SK-N-SH (cell line): ENCODE measurements at regions not wholly inside any gene's neighbourhood (a gene's known extent, or its start where the extent isn't known, plus 50 kb on each side); places are given as distances from the start of the nearest gene placed in this dataset.

Source experiments
- CTCF ChIA-PET: fragments of 300-600, 350-600 bp; formaldehyde crosslinking; extraction: SDS; loops from one replicate; lab custom pipeline; 2021; lab: Yijun Ruan, JAX
- POLR2A ChIA-PET: fragments of 350-600 bp; sonication (Branson Sonifier 250); formaldehyde crosslinking; extraction: SDS; loops from one replicate; lab custom pipeline; 2020; ENCODE audit warnings: antibody characterized with exemption, inconsistent platforms; lab: Yijun Ruan, JAX
- DNase-seq: peaks from one replicate; pipeline ENCODE4 v3.0.0; 2012
- H2AFZ ChIP-seq: fragments of 200-600 bp; sonication (generic); 2 replicates; pipeline ENCODE4 v1.8.1; 2016; ENCODE audit warnings: antibody characterized with exemption, mild to moderate bottlenecking, low read depth
- H3F3A ChIP-seq: fragments of 200-600 bp; sonication (generic); replicated peaks from 2 replicates; pipeline ENCODE3; 2016; ENCODE audit warnings: antibody characterized with exemption, mild to moderate bottlenecking; ENCODE audit not compliant: insufficient read depth
- H3K27ac ChIP-seq, 2 experiments: fragments of 200-500 bp in 1 of 2; fragments of 200-600 bp in 1 of 2; sonication (Bioruptor generic) in 1 of 2; sonication (generic), shearing (Covaris generic) in 1 of 2; 2 replicates each; pipeline versions ENCODE4 v1.5.1 to v1.6.1; 2014 to 2016; ENCODE audit warnings: low read depth in 2 of 2, inconsistent platforms in 1 of 2, low read length in 1 of 2, mild to moderate bottlenecking in 1 of 2, mixed read lengths in 1 of 2
- H3K27me3 ChIP-seq: fragments of 200-600 bp; sonication (generic), shearing (Covaris generic); 2 replicates; pipeline ENCODE4 v1.6.1; 2016; ENCODE audit warnings: mixed run types; ENCODE audit not compliant: insufficient read depth
- H3K36me3 ChIP-seq, 2 experiments: fragments of 200-500 bp in 1 of 2; fragments of 200-600 bp in 1 of 2; sonication (Bioruptor generic) in 1 of 2; sonication (generic) in 1 of 2; replicated peaks in 1 of 2; 2 replicates each; pipeline versions ENCODE3 to v1.5.1; 2014 to 2016; ENCODE audit warnings: low read length in 1 of 2, mild to moderate bottlenecking in 1 of 2; ENCODE audit not compliant: insufficient read depth in 2 of 2, control insufficient read depth in 1 of 2
- H3K4me1 ChIP-seq, 2 experiments: fragments of 200-500 bp in 1 of 2; fragments of 200-600 bp in 1 of 2; sonication (Bioruptor generic) in 1 of 2; sonication (generic), shearing (Covaris generic) in 1 of 2; 2 replicates each; pipeline versions ENCODE4 v1.5.1 to v1.6.1; 2014 to 2016; ENCODE audit warnings: low read depth in 1 of 2, low read length in 1 of 2, mixed run types in 1 of 2; ENCODE audit not compliant: insufficient read depth in 2 of 2, control insufficient read depth in 1 of 2
- H3K4me2 ChIP-seq: fragments of 200-600 bp; sonication (generic), shearing (Covaris generic); 2 replicates; pipeline ENCODE4 v1.6.1; 2017; ENCODE audit warnings: mixed run types
- H3K4me3 ChIP-seq, 2 experiments: fragments of 200-500 bp in 1 of 2; fragments of 200-600 bp in 1 of 2; sonication (Bioruptor generic) in 1 of 2; sonication (generic), shearing (Covaris generic) in 1 of 2; 2 replicates each; pipeline versions ENCODE4 v1.5.1 to v1.8.1; 2014 to 2016; ENCODE audit warnings: low read depth in 2 of 2, inconsistent platforms in 1 of 2, low read length in 1 of 2, mild to moderate bottlenecking in 1 of 2, mixed read lengths in 1 of 2, moderate library complexity in 1 of 2
- H3K79me2 ChIP-seq: fragments of 200-600 bp; sonication (generic); 2 replicates; pipeline ENCODE4 v1.8.1; 2017; ENCODE audit warnings: mild to moderate bottlenecking; ENCODE audit not compliant: insufficient read depth
- H3K9ac ChIP-seq: fragments of 200-600 bp; sonication (generic); 2 replicates; pipeline ENCODE4 v1.6.1; 2017; ENCODE audit warnings: mixed run types
- H3K9me2 ChIP-seq: fragments of 200-600 bp; sonication (generic); 2 replicates; pipeline ENCODE4 v1.6.1; 2017; ENCODE audit warnings: mixed run types
- H3K9me3 ChIP-seq: fragments of 200-600 bp; sonication (generic); 2 replicates; pipeline ENCODE4 v1.6.1; 2017; ENCODE audit warnings: mixed run types, mild to moderate bottlenecking, moderate library complexity
- H4K20me1 ChIP-seq: fragments of 200-600 bp; sonication (generic); 2 replicates; pipeline ENCODE4 v1.6.1; 2017; ENCODE audit warnings: mild to moderate bottlenecking, mixed run types; ENCODE audit not compliant: insufficient read depth
- EP300 ChIP-seq, 2 experiments: IDR thresholded peaks; 2 replicates each; pipeline versions ENCODE4 v1.4.0 to v1.6.1; 2012; ENCODE audit warnings: borderline replicate concordance in 1 of 2, low read depth in 1 of 2, low read length in 1 of 2
- FOSL2 ChIP-seq: IDR thresholded peaks from 2 replicates; pipeline ENCODE4 v1.4.0; 2012; ENCODE audit warnings: low read depth, mild to moderate bottlenecking, moderate library complexity, borderline replicate concordance
- NFIC ChIP-seq: IDR thresholded peaks from 2 replicates; pipeline ENCODE4 v1.4.0; 2012; ENCODE audit warnings: borderline replicate concordance
- NRF1 ChIP-seq: IDR thresholded peaks from 2 replicates; pipeline ENCODE4 v1.6.1; 2012; ENCODE audit warnings: low read depth, mild to moderate bottlenecking, low read length
- RCOR1 ChIP-seq: fragments of 150-350 bp; IDR thresholded peaks from 2 replicates; pipeline ENCODE4 v1.6.1; 2017; ENCODE audit warnings: antibody characterized with exemption, low read length
- RFX5 ChIP-seq: IDR thresholded peaks from 2 replicates; pipeline ENCODE4 v1.6.1; 2012; ENCODE audit warnings: mild to moderate bottlenecking, improper control_type of control experiment, low read length
- RXRA ChIP-seq: IDR thresholded peaks from 2 replicates; pipeline ENCODE4 v1.4.0; 2012; ENCODE audit warnings: low read depth, mild to moderate bottlenecking, borderline replicate concordance
- SIN3A ChIP-seq: IDR thresholded peaks from 2 replicates; pipeline ENCODE4 v1.6.1; 2012; ENCODE audit warnings: low read depth, mild to moderate bottlenecking, low read length, moderate library complexity, borderline replicate concordance
- TCF12 ChIP-seq: IDR thresholded peaks from 2 replicates; pipeline ENCODE4 v1.4.0; 2012
- YY1 ChIP-seq: IDR thresholded peaks from 2 replicates; pipeline ENCODE4 v1.4.0; 2012; ENCODE audit warnings: low read depth, mild to moderate bottlenecking
- WGBS: methylation state at CpG from one replicate; pipeline ENCODE4 v1.1.6; 2017; ENCODE audit warnings: low lambda C conversion rate; 5-methylcytosine and 5-hydroxymethylcytosine counted together
- TF ChIP-seq, protein P1 (sequence below): IDR thresholded peaks from 2 replicates; pipeline ENCODE4 v1.6.1; 2012; ENCODE audit warnings: mild to moderate bottlenecking, low read depth, low read length, moderate library complexity
- TF ChIP-seq, protein P2 (sequence below): IDR thresholded peaks from 2 replicates; pipeline ENCODE4 v1.4.0; 2012; ENCODE audit warnings: low read depth, borderline replicate concordance
- TF ChIP-seq, protein P3 (sequence below): fragments of 200-600 bp; sonication (generic); IDR thresholded peaks from 2 replicates; pipeline ENCODE4 v1.6.1; 2017; ENCODE audit warnings: antibody characterized with exemption, mild to moderate bottlenecking, moderate library complexity

DNA sequence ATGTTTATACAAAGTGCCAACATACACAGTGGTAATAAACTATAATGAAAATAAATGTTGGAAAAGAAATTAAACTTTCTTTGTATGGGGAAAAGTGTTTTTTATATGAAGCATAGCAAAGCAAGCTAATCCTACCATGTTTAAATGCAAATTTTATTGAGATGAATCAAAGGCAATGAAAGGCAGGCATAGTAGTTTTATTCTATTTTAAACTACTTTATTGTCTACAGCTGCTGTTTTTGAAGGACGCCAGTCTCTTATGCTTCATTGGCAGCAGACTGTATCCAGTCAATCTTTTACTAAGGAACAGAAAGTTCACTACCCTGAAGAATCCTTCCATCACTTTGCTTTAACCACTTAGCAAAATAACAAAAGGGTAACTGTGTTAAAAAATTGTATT lies 761.0 kb downstream of the ROBO2 start:
- Histone ChIP-seq H3K36me3 (no peaks in the 10 kb centered on the region), H3K9me3 (no peaks in the 10 kb centered on the region), H3K27ac (no peak overlapping the region), H4K20me1 (no peaks in the 10 kb centered on the region), H3K9ac (no peak overlapping the region), H3K9me2 (no peaks in the 10 kb centered on the region), H3K4me2 (no peak overlapping the region), H3K4me1 (no peaks in the 10 kb centered on the region), H3K79me2 (no peaks in the 10 kb centered on the region), H3K4me3 (no peak overlapping the region), H2AFZ (no peak overlapping the region), H3K27me3 (no peaks in the 10 kb centered on the region), H3F3A (no peaks in the 10 kb centered on the region)
- no peak for TF ChIP-seq NFIC
- ChIA-PET POLR2A (no interaction called here), CTCF (interaction anchor here (0.8 to 0.9 kb wide), 2 partner anchors 9 to 845 kb away, joined by 3 read pairs; no protein-coding TSS in a partner anchor)
- WGBS: 43% methylated on average over 1 of the region's 1 CpG
- no peak for DNase-seq

DNA sequence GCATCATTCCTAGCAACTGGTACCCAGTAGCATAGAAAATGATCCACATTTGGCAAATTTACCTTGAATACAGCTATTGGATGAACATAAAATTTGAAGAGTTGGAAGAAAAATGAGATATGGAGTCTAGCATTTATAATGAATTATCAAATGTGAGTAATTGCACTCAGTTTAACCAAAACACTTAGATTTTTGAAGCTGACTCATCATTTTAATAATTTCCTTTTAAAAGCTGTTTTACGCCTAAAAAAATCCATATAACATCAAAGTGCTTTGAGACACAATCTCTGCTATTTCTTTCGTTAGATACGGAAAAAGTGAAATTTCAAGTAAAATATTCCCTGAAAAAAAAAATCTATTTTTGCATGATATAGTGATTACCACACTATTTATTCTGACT lies 767.4 kb downstream of the ROBO2 start:
- ChIA-PET POLR2A (no interaction called here), CTCF (interaction anchor here (1.2 kb wide), 1 partner anchor 8 kb away, joined by 4 read pairs; no protein-coding TSS in a partner anchor)
- 75% methylated on average over 3 of the region's 3 CpGs for WGBS
- no peak overlapping the region for H3K4me2 ChIP-seq
- TF ChIP-seq RXRA (no peak), SIN3A (no peak), EP300 (IDR thresholded peaks at IDR 0.05; ENCODE audit: borderline replicate concordance in 1 of 2, low read depth in 1 of 2, low read length in 1 of 2) (no peak), RCOR1 (no peak)
- H3K36me3 ChIP-seq: no peaks in the 10 kb centered on the region
- H3K9me2 ChIP-seq: no peaks in the 10 kb centered on the region
- H3K27ac ChIP-seq: no peak overlapping the region
- H2AFZ ChIP-seq: no peak overlapping the region
- H3K27me3 ChIP-seq: no peaks in the 10 kb centered on the region
- H3K4me1 ChIP-seq: no peaks in the 10 kb centered on the region
- no peaks in the 10 kb centered on the region for H3F3A ChIP-seq
- H3K4me3 ChIP-seq: no peak overlapping the region
- no peaks in the 10 kb centered on the region for H4K20me1 ChIP-seq
- H3K9me3 ChIP-seq: no peaks in the 10 kb centered on the region
- DNase-seq: no peak
- H3K79me2 ChIP-seq: no peaks in the 10 kb centered on the region
- H3K9ac ChIP-seq: no peak overlapping the region

DNA sequence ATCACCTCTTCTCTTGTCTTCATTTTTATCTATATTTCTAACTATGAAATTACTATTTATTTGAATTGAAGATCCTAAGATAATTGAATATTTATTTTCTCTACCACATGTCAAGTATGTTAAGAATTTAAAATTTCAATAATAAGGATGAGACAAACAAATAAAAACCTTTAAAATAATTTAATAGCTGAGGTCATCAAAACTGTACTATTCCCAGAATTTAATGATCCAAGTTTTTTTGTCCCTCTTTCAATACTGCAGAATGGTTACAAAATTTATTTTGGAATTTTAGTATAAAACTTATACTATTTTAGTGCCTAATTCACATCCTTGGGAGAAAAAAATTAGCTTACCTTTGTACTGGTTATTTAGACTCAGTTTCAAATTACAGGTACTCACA lies 774.9 kb downstream of the ROBO2 start:
- CTCF ChIA-PET: interaction anchor here (0.8 to 1.4 kb wide), 7 partner anchors 8 to 831 kb away, joined by 3 to 4 read pairs (median 3); no protein-coding TSS in a partner anchor
- no peak overlapping the region for H3K9ac ChIP-seq
- no peaks in the 10 kb centered on the region; a peak in 1 of 4 replicates for H3K4me1 ChIP-seq
- TF ChIP-seq, protein P1, sequence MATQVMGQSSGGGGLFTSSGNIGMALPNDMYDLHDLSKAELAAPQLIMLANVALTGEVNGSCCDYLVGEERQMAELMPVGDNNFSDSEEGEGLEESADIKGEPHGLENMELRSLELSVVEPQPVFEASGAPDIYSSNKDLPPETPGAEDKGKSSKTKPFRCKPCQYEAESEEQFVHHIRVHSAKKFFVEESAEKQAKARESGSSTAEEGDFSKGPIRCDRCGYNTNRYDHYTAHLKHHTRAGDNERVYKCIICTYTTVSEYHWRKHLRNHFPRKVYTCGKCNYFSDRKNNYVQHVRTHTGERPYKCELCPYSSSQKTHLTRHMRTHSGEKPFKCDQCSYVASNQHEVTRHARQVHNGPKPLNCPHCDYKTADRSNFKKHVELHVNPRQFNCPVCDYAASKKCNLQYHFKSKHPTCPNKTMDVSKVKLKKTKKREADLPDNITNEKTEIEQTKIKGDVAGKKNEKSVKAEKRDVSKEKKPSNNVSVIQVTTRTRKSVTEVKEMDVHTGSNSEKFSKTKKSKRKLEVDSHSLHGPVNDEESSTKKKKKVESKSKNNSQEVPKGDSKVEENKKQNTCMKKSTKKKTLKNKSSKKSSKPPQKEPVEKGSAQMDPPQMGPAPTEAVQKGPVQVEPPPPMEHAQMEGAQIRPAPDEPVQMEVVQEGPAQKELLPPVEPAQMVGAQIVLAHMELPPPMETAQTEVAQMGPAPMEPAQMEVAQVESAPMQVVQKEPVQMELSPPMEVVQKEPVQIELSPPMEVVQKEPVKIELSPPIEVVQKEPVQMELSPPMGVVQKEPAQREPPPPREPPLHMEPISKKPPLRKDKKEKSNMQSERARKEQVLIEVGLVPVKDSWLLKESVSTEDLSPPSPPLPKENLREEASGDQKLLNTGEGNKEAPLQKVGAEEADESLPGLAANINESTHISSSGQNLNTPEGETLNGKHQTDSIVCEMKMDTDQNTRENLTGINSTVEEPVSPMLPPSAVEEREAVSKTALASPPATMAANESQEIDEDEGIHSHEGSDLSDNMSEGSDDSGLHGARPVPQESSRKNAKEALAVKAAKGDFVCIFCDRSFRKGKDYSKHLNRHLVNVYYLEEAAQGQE: no peak
- no peak for TF ChIP-seq RFX5
- TF ChIP-seq, protein P2, sequence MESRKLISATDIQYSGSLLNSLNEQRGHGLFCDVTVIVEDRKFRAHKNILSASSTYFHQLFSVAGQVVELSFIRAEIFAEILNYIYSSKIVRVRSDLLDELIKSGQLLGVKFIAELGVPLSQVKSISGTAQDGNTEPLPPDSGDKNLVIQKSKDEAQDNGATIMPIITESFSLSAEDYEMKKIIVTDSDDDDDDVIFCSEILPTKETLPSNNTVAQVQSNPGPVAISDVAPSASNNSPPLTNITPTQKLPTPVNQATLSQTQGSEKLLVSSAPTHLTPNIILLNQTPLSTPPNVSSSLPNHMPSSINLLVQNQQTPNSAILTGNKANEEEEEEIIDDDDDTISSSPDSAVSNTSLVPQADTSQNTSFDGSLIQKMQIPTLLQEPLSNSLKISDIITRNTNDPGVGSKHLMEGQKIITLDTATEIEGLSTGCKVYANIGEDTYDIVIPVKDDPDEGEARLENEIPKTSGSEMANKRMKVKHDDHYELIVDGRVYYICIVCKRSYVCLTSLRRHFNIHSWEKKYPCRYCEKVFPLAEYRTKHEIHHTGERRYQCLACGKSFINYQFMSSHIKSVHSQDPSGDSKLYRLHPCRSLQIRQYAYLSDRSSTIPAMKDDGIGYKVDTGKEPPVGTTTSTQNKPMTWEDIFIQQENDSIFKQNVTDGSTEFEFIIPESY: no peak
- no peak for TF ChIP-seq NRF1
- no peak for TF ChIP-seq RXRA
- TF ChIP-seq FOSL2: no peak
- no peak for TF ChIP-seq YY1
- TF ChIP-seq, protein P3, sequence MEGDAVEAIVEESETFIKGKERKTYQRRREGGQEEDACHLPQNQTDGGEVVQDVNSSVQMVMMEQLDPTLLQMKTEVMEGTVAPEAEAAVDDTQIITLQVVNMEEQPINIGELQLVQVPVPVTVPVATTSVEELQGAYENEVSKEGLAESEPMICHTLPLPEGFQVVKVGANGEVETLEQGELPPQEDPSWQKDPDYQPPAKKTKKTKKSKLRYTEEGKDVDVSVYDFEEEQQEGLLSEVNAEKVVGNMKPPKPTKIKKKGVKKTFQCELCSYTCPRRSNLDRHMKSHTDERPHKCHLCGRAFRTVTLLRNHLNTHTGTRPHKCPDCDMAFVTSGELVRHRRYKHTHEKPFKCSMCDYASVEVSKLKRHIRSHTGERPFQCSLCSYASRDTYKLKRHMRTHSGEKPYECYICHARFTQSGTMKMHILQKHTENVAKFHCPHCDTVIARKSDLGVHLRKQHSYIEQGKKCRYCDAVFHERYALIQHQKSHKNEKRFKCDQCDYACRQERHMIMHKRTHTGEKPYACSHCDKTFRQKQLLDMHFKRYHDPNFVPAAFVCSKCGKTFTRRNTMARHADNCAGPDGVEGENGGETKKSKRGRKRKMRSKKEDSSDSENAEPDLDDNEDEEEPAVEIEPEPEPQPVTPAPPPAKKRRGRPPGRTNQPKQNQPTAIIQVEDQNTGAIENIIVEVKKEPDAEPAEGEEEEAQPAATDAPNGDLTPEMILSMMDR: no peak
- no peak for TF ChIP-seq SIN3A
- TF ChIP-seq NFIC: no peak
- no peak for TF ChIP-seq TCF12

More for the DNA sequence above, 774.9 kb downstream of the ROBO2 start:
- Histone ChIP-seq H3K9me2 (no peaks in the 10 kb centered on the region), H3K9me3 (no peaks in the 10 kb centered on the region), H3K27me3 (no peaks in the 10 kb centered on the region), H3K4me3 (no peak overlapping the region), H3K27ac (no peak overlapping the region), H4K20me1 (no peaks in the 10 kb centered on the region), H3F3A (no peaks in the 10 kb centered on the region), H2AFZ (no peak overlapping the region), H3K36me3 (no peaks in the 10 kb centered on the region), H3K4me2 (no peak overlapping the region), H3K79me2 (no peaks in the 10 kb centered on the region)
- POLR2A ChIA-PET: no interaction called here
- DNase-seq: no peak
